22Rv1 (cell line): ENCODE measurements at regions not wholly inside any gene's neighbourhood (a gene's known extent, or its start where the extent isn't known, plus 50 kb on each side); places are given as distances from the start of the nearest gene placed in this dataset.
"Not testable (repeated sequence)": the region's sequence is repeated elsewhere in the genome, so short reads cannot be mapped to it uniquely, and the experiment has no call there.

Experiments
- H3K27ac ChIP-seq: fragments of 450-650 bp; 2 replicates; pipeline ENCODE4 v1.5.1; 2017
- CTCF ChIP-seq: fragments of 450-650 bp; IDR thresholded peaks from 2 replicates; pipeline ENCODE4 v1.5.1; 2017; ENCODE audit warnings: mild to moderate bottlenecking
- ZFX ChIP-seq: fragments of 450-650 bp; IDR thresholded peaks from 2 replicates; pipeline ENCODE4 v1.6.1; 2017; ENCODE audit warnings: antibody characterized with exemption, borderline replicate concordance

DNA sequence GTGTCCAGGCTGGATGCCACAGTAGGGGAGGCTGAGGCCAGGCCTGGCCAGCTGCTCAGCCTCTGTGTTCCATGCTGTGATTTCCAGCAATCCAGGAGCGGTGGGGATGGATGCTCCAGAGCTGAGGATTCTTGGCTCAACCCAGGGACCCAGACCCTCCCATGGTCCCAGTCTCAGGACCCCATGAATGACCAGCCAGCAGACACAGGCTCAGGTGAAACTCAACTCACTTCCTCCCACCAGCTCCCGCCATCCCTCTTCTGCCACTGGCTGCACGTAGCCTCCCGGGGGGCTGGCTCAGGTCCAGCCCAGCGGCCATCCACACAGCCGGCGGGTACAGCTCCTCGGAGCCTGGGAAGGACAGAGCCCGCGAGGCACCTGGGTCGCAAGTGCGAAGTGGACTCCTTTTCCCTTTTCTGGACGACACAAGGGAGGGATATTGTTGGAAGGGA is 54.5 kb upstream of the DACT2 start:
- TF ChIP-seq CTCF (no peak), ZFX (no peak)

GRCh38 chr6:168374541-168375071 is 55.0 kb upstream of the DACT2 start:
- no peak overlapping the region for H3K27ac ChIP-seq
- TF ChIP-seq ZFX (no peak), CTCF (no peak)

More for the DNA sequence above, 54.5 kb upstream of the DACT2 start:
- no peak overlapping the region for H3K27ac ChIP-seq

DNA sequence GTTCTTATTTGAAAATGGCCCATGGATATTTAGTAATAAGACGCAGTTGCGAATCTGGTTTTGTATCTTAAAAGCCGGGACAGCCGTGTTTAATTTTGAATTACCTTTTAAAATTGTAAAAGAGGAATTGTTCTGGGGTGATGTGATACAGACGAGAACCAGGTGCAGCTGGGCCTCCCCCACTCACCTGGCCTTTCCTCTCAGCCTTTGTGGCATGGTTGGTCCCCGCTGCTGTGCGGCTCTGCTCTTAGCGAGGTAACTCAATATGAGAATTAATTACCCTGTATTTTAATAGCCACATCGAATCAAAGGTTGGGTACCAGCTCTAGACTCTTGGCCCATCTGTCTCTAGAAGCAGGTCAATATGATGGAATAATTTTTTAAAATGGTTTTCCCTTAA is 56.5 kb upstream of the DACT2 start:
- no peak for TF ChIP-seq ZFX
- H3K27ac ChIP-seq, result no peak overlapping the region

DNA sequence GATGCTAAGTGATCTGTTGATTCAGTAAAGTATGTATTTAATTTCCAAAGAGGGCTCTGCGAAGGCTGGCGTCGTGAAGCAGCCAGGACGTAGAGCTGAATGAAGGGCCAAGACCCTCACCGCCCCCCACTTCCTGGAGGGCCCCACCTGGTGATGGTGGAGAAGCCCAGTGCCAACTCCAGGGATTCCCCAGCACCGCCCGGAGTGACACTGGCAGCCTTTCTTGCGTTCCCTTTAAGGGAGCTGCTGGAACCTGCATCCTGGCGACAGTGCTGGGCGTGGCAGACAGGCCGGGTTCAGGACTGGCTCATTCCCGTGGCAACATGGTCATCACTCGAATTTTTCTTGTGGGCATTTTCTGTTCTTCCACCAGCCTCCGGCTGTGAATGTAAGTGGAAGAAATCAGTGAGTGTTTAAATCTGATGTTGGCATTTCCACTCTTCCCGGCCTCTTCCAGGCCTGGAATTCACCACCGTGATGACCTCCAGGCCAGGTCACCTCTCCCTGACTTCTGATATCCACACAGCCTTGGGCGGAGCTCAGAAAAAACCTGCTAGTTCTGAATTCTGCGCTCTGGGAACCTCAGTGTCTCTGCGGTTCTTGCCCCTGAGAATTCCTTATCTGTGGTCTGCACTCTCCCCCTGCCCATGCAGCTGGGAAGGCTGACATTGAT is 57.4 kb upstream of the DACT2 start:
- TF ChIP-seq CTCF (no peak), ZFX (no peak)
- H3K27ac ChIP-seq, result no peak overlapping the region

DNA sequence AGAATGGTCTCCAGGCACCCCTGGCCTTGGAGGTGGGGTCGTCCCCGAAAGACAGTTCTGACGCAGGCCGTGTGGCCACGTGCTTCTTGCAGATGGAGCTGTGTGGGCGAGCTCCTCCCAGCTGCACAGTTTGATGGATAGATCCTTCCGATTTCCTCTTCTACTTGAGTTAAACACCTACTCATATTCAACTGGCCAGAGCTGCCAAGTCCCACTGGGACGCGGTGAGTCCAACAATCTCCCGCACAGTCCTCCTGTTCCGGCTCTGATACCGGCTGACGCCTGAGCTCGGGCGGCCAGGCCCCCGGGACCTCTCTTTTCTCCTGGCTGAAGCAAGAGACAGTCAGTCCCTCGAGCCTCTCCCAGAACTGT is 57.9 kb upstream of the DACT2 start:
- H3K27ac ChIP-seq, result no peak overlapping the region
- TF ChIP-seq CTCF, result no peak
- TF ChIP-seq ZFX, result no peak

GRCh38 chr6:168377856-168378832 is 58.6 kb upstream of the DACT2 start:
- H3K27ac ChIP-seq, result no peak overlapping the region
- TF ChIP-seq ZFX (no peak), CTCF (no peak)

GRCh38 chr6:168379579-168379978 is 60.0 kb upstream of the DACT2 start:
- H3K27ac ChIP-seq, result not testable (repeated sequence)

GRCh38 chr6:168380166-168380955 is 60.6 kb upstream of the SMOC2 start:
- H3K27ac ChIP-seq, result not testable (repeated sequence)
